ENCODE measurements at regions not wholly inside any gene's neighbourhood (a gene's known extent, or its start where the extent isn't known, plus 50 kb on each side); places are given as distances from the start of the nearest gene placed in this dataset.

DNA sequence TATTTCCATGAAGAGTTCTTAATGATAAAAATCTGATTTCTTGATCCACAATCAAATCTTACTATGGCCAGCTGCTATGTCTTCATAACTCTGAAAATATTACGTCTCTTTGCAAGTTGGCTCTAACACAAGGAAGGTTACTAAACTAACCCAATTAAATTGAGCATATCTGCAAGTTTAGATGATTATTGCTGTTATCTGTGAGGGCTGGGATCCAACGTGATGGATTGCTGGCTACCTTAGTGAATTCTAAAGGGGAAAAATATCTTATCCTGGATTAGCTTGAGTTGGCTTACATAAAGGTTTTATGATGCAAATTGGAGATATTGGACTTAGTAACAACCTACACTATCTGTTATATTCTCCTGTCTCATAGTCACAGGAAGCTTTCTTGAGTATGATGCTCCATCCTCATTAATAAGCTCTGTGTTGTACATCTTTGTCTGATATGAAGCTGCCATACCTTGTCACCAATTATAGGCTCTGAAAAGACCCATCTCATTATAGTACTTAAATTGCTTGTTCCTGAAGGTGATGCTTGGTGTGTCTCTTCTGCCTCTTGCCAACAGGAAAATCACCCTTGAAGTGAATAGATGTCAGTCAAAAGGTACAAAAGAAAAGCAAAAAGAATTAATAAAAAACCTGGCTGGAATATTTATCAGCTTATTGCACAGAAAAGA is 733.0 kb upstream of the MEF2C start:
- DNase-seq = no peak

- DNase-seq = no peak
Measured at GRCh38 chr5:89613222-89613956, 730.4 kb upstream of the MEF2C start.

DNA sequence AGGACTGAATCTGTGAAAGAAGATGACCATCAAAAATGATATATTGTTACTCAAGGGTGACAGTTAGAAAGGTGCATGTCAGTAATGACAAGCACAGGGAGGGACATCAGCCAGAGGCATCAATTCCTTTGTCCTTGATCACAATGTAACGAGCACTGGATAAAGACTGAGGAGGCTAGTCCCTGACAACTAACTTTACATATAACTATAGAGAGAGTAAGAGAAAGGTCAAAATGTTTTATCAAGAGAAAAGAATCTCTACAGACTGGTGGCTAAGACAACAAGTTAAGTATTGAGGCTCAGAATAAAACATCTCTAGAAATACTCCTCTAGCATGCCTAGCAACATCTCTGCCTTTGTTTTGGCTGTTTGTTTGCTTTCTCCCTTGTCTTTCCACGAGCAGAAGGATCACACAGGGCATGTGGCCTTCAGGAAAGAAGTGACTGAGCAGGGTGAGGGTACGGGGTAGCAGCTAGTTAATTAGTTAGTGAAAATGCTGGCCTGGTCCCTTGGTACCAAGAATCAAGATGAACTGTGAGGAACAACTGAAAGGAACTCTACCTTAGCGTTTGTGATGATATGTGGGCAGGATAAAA is 724.1 kb upstream of the MEF2C start:
- no peak for DNase-seq

GRCh38 chr5:89604342-89604741 is 721.4 kb upstream of the MEF2C start:
- no peak for DNase-seq

DNA sequence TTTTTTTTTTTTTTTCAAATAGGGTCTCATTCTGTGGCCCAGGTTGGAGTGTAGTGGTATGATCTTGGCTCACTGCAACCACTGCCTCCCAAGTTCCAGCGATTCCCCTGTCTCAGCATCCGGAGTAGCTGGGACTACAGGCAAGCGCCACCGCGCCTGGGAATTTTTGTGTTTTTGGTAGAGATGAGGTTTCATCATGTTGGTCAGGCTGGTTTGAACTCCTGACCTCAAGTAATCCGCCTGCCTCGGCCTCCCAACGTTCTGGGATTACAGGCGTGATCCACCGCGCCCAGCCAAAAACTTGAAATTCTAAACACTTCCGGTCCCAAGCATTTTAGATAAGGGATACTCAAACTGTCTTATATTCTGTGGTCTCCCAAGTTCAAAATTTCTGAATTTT is 718.9 kb upstream of the MEF2C start:
- no peak for DNase-seq

- no peak for DNase-seq
Measured at GRCh38 chr5:89597878-89598277, 714.9 kb upstream of the MEF2C start.

DNA sequence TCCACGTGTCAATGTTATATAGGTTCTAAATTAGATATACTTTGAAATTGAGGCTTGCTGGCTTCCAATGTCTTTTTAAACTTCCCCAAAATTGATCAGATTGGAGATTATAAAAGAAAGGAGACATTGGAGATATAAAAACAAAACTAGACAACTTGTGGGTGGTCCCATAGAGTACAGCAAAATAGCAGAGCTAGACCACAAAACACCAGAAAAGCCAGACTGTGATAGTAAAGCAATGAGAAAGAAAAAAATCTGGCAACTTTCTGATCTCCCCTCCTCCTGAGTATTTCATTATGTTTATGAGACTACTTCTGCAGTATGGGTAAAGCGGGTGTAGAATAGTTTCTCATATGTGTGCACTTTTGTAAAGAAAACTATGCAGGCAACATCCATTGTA is 713.8 kb upstream of the MEF2C start:
- no peak for DNase-seq

GRCh38 chr5:89595056-89595455 is 712.1 kb upstream of the MEF2C start:
- DNase-seq = no peak

GRCh38 chr5:89584339-89584956 is 701.5 kb upstream of the MEF2C start:
- no peak for DNase-seq

- no peak for DNase-seq
Measured at GRCh38 chr5:89583534-89583933, 700.5 kb upstream of the MEF2C start.

DNA sequence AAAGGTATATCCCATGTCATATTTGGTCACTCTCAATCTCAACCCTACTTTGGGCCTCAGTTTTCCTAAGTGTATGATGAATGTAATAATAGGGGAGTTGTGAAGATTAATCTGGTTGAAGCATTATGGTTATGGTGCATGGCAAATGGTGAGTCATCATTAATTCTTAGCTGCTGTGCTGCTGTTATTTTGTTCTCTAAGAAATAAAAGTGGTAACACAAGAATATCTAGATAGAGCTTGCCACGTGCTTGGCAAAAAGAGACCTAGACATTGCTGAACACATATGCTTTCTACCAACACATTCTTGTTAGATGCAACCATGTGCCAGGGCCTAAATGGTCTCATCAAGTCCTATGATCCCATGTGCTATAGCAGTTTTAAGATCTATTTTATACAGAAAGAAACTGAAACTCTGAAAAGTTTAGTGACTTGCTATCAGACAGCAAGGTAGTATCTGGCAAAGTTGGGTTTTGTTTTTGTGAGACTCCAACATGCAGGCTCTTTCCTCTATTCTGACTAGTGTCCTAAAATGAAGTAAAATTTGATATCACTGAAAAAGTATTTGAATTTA is 699.9 kb upstream of the MEF2C start:
- no peak for DNase-seq

- DNase-seq = no peak
Measured at GRCh38 chr5:89580976-89581375, 698.0 kb upstream of the MEF2C start.

DNA sequence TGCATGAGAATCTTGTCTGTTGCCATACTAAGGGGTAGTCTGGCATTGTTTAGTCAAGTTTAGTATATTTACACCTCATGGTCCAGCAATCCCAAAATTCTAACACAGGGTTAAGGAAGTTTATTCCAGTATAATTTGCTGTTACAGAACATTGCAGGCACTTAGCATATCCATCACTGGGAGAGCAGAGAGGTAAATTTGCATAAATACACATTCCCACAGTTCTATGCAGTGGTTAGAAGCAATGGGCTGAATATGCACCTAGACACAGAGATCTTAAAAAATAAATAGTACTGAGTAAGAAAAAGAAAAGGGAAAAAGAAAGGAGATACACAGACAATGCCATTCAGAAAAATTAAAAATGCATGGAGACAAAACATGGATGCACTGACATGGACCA is 692.3 kb upstream of the MEF2C start:
- DNase-seq = no peak

DNA sequence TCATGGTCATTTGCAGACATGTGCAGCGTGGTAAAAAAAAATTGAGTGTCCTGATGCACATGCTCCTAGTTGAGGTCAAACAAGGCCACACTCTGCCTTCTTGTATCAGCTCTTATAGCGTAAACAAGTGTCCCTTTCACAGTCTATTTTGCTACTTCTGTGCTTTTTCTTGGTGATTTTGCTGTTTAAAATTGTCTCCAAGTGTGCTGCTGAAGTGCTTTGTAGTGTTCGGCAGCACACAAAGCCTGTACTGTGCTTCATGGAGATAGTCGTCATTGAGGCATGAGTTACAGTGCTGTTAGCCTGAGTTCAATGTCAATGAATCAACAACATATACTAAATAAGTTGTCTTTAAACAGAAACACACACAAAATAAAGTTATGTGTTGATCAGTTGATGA is 690.4 kb upstream of the MEF2C start:
- no peak for DNase-seq

- DNase-seq = no peak
Measured at GRCh38 chr5:89572696-89573095, 689.7 kb upstream of the MEF2C start.

GRCh38 chr5:89570557-89570956 is 687.6 kb upstream of the MEF2C start:
- DNase-seq = no peak

DNA sequence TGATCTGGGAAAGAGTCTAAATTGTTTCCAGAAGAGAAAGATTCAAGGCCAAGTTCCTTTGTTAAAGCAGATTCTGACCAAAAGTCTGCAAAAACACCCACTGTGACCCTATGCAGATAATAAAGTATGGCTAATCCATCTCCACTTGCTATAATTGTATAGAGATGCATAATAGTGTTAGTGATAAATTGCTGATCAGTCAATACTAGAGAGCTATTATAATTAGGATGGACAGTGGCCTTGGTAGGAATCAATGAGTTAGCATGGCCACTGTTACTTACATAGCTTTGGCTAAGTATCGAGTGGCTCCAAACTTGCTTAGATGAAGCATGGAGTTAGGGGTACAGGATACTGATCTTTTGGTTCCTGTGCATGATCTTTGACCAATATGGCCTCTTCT is 683.4 kb upstream of the MEF2C start:
- DNase-seq = no peak

- DNase-seq = no peak
Measured at GRCh38 chr5:89560696-89561095, 677.7 kb upstream of the MEF2C start.

GRCh38 chr5:89556215-89556913 is 673.4 kb upstream of the MEF2C start:
- DNase-seq = no peak

DNA sequence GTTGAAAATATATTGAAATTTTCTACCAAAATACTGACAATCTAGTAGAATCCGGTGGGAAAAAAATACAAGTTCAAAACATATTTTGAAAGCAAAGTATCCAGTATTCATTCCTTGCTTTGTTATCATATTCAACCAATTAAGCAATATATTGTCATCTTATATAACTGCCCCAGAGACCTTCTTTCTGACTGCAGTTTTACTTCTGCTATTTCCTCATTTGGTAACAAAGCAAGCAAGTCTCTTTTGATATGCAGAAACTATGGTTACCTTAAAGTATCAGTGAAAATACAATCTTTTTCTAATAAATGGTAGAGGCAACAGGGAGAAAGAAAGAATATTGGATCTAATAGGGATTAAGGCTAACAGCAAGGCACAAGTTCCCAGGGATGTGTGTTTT is 663.7 kb upstream of the MEF2C start:
- no peak for DNase-seq

DNA sequence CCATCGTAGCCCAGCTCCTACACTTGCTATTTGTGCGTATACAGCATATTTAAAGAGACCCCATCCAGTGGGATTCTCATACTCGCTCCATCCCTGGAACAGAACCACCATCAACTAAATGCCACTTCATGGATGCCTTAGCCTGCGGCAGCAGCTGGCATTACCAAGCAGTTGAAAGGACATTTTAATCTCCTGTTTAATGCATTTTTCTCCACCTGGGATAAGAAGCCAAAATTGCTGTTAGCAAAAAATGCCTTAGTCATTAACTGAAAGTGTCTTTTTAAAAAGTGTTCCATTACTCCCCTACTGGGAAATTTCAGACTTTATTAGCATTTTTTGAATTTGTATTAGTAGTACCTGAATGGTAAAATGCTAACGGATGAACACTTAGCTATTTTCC is 662.6 kb upstream of the MEF2C start:
- no peak for DNase-seq

DNA sequence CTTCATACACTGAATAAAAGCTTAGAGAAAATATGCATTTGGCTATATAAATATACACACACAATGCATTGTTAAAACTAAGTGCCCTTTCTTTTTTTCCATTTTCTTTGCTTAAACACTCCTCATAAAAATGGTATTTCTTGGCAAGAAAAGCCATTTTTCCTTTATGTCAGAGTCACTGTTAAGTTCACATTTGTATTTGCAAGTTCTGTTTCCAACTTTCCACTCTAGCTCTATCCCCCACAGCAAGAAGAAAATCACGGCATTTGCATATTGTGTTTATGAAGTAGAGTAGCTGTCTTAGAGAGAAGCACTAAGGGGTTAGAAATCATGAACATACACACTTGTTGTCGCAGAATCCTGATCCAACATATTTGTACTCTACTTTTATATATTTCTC is 662.1 kb upstream of the MEF2C start:
- no peak for DNase-seq

DNA sequence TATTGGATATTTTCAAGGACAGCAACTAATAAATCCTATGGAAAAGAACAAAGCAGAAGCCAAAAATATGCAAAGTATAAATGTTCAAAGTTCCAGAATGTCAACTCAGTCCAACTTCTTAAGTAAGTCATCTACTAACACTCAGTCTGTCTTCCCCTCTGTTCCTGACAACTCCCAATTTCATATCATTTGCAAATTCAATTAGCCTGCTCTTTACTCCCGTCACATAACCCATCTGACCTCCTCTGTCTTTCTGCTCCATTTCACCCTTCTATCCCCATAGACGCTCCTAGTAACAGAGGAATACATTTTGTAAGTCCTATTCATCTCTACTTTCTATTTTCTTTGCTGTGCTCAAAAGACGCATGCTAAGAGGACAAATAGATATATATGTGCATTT is 659.8 kb upstream of the MEF2C start:
- no peak for DNase-seq
